GM21367 (cell line): ENCODE measurements at regions not wholly inside any gene's neighbourhood (a gene's known extent, or its start where the extent isn't known, plus 50 kb on each side); places are given as distances from the start of the nearest gene placed in this dataset.
A peak's percentile ranks its signal among the peaks of the same experiment; 100 is the strongest.
"Not testable (repeated sequence)": the region's sequence is repeated elsewhere in the genome, so short reads cannot be mapped to it uniquely, and the experiment has no call there.

ENCODE experiments used
- ATAC-seq: cut with Tn5 transposase; IDR thresholded peaks from one replicate; pipeline ENCODE4 v1.9.1; 2021; ENCODE audit not compliant: unreplicated experiment

DNA sequence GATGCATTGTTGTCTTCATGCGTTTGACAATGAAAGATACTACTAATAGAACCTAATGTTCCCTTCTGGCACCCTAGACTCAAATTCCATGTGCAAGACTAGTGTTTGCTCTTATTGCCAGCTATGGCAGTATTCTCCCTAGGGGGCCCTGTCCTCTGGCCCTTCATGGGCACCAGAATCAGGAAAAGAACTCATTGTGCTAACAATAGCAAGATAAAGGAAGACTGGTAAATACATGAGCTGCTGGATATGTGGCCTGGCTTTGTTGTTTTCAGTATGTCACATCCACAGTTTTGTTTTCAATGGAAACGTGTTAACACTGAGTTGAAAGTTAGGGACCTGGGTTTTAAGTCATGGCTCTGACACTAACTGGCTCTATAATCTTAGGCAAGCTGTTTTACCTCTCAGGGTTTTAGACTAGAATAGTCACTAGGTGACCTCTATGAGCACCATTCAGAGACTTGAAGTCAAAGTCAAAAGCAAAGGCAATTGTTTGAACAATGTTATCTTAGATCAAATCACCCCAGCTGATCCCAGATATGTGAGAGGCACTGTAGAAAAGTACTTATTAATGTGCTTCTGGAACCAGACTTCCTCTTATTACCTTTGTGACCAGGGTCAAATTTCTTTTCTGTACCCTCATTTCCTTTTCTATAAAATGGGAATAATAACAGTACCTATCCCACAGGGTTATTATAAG is 253.7 kb upstream of the DIAPH2 start:
- ATAC-seq, result no peak

- ATAC-seq, result no peak
Observed at GRCh38 chrX:96432647-96433046, 252.0 kb upstream of the DIAPH2 start.

DNA sequence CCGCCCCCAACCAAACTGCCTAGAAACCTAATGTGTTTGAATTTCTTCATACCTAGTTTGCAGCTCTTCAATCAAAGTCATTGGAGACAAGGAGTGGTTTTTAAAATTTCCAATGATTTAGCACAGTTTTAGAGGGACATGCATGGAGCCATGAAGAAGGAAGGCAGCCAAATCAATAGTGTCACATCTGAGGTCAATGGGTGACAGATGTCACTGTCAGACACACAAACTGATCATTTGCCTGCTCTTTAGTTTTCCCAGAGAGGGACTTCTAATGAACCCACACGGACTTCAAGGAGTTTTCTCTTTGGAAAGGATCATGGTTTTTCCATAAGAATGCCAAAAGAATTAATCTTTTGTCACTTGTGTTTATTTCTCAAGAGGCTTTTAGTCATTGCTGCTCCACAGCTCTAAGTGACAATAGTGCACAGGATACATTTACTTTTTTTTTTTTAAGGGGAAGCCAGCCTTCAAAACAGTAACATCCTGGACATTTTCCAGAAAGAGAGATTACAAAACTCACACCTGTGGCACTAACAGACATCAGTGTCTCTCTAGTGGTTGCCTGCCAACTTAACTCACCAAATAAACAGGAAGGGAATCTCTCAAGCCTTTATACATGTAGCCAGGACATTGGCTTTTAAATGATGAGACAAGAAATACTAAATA is 251.1 kb upstream of the DIAPH2 start:
- ATAC-seq, result no peak

GRCh38 chrX:96435378-96436035 is 249.1 kb upstream of the DIAPH2 start:
- ATAC-seq, result no peak

DNA sequence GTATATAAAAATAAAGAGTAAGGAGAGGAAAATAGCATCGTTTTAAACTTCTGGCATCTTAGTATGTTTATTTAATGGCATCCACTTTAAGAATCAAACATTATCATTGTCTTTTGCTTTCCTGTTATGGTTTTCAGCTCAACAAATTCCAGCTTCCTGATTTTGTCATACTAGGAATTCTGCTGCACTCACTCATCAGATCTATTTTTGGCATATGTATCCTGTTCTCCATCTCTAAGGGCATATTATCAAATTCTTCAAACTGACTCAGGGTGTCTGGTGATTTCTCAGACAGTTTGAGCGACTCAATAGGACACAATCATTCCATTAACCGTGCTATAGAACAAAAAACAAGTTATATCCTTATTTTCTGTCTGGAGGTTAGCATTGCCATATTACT is 248.5 kb upstream of the DIAPH2 start:
- no peak for ATAC-seq

DNA sequence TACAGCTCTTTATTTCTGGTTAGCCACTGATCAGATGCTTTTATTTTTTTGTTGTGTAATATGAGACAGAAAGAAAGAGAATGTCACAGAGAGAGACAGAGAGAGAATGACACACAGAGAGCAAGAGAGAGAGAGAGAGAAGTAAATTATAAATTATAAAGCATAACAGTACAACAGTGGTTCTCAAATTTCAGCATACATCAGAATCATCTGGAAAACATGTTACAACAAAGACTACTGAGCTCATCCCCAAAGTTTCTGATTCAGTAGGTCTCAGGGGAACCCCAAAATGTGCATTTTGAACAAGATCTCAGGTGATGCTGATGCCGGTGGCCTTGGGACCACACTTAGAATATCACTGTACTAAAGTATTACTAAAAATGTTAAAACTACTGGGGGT is 245.8 kb upstream of the DIAPH2 start:
- ATAC-seq, result no peak

DNA sequence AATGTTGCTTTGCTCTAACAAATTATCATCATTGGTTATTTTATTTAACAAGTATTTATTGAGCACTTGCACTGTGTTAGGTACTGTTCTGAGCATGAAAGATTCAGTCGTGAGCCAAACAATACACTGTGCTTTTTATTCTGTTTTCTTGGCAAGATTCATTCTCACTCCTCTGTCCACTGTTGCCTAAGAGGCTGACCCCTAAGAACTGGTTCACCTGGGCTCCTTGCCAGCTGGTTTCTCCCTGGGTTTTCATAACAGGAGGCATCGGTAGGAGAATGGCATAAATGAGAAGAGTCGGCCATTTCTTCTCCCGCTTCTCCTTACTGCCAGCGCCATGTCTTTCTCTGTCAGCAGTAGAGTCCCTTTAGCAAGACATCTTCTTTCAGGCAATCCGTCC is 243.7 kb upstream of the DIAPH2 start:
- no peak for ATAC-seq

- ATAC-seq, result no peak
Observed at GRCh38 chrX:96445531-96446065, 239.0 kb upstream of the DIAPH2 start.

DNA sequence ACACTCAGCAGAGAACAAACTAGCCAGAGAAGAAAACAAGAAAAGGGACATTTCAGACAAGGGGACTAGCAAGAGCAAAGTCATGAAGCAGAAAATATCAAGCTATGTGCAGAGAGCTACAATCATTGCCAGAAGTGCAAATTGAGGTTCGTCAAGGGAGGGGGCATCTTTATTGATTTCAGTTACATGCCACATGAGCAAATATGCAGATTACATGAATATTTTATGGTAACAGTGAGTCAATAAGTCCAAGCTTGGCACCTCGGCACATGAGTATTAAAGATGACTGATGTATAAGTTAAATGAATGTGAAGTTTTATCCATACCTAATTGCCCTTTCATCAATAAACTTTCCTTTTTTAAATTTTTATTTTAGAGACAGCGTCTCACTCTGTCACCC is 238.1 kb upstream of the DIAPH2 start:
- no peak for ATAC-seq

- no peak for ATAC-seq
Observed at GRCh38 chrX:96447161-96447560, 237.5 kb upstream of the DIAPH2 start.

DNA sequence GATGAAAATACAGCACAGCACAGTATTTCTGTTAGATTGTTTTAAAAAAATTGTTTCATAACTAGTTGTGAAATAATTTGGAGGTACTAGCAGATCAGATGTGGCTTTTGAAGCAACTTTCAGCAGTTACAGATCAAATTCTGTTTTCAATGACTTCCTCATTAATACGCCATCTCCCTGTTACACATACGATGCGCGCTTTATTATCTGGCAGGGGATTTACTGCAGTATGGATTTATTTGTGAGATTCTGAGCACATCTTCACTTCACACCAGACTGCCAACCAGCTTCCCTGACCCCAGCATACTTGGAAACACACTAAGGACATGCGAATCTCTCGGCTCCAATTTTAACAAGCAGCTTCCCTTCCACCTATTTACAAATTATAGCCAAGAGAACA is 235.5 kb upstream of the DIAPH2 start:
- no peak for ATAC-seq

DNA sequence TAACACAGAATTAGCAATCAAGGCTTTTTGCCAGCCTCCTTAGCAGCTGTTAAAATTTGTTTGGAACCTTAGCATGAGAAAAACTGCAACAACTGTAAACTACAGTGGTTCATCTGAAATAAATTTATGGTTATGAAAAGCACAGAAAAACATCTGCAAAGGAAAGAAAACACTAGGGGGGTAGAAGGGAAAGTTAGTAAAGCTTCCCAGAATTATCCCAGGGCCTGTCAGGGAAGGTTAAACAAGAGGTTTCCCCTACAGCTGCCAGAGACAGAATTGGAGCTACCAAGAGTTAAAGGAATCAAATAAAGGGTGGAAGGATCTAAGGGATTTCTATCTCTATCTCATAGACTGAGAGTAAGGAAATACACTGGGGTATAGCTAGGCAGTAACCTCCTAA is 234.7 kb upstream of the DIAPH2 start:
- no peak for ATAC-seq

DNA sequence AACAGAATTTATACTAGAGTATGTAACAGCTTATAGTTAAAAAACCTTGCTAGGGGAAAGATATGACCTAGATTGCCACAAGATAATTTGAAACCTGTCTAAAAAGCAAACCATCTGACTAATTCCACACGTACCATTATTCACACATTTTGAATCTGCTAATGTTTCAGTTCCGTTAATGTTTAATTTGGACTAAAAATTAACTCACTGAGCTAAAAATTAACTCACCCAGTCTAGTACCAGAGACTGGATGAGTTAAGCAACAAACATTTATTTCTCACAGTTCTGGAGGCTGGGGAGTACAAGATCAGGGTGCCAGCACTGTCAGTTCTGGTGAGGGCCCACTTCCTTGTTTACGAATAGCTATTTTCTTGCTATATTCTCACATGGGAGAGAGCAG is 231.5 kb upstream of the DIAPH2 start:
- peak; percentile 81 for ATAC-seq

DNA sequence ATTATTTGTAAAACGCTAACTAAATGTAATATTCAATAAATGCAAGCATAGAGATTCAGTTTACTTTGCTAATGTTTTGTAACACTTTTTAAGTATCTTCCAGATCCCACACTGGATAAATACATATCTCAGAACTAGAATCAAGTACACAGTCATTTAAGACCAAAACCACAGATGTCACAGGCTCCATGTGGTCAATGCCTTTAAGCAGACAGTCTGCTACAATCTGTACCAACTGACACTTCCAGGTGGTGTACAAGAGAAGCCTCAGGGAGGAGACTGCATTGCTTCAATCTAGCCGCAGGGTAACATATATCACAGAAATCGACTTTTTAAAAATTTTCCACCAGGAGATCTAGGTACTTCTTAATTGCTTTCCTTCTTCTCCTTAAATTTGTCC is 229.6 kb upstream of the DIAPH2 start:
- ATAC-seq, result no peak

DNA sequence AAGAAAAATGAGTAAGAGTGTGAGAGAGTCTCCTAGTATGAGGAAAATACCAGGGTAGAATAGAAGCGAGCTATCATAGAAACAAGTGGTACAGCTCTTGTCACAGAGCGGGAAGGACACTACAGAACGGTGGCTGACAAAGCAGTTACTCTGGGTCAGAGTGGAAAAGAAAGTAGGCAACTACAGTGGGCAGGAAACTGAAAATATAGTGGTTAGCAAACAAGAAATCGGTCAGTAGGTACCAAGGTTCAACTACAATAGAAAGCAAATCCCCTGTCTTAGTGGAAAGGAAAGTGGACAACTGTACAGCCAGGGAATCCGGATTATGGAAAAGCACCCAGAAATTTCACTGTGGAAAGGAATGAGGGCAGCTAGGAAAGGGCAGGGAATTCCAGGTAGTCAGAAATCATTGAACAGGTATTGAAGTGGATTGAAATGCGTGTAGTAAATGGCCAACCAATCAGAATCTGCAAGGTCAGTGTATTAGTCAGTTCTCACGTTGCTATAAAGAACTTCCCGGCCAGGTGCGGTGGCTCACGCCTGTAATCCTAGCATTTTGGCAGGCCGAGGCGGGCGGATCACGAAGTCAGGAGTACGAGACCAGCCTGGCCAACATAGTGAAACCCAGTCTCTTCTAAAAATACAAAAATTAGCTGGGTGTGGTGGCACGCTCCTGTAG is 219.6 kb upstream of the DIAPH2 start:
- ATAC-seq, result no peak

DNA sequence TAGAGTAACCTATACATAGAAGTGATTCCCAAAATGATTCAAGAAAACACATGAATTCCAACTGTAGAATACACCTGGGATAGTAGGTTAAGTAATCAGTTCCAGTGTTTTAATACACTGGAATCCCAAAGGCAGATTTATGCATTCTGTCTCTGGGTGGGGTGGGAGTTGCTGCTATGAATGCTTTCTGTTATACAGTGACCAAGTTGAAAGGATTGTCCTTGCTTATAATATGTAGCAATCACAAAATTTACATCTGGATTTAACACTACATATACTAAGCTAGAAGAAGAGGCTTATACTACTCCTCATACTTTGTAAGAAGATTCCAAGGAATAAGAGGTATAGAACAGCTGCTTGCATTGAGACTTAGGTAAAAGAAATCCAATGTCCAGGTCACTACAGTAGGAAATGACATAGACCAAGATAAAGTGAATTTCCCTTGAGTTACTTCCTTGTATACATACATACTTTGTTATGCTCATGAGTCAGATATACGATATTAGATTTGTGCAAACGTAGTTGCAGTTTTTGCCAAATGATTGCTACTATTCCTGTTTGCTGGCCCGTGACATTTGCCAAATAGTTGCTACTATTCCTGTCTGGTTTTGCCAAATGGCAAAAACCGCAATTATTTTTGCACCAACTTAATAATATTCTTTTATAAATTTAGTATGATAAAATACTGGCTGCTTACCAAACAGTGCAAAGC is 210.5 kb upstream of the DIAPH2 start:
- ATAC-seq, result no peak

- no peak for ATAC-seq
Observed at GRCh38 chrX:96474741-96475125, 209.9 kb upstream of the DIAPH2 start.

GRCh38 chrX:96480081-96480480 is 204.6 kb upstream of the DIAPH2 start:
- no peak for ATAC-seq

DNA sequence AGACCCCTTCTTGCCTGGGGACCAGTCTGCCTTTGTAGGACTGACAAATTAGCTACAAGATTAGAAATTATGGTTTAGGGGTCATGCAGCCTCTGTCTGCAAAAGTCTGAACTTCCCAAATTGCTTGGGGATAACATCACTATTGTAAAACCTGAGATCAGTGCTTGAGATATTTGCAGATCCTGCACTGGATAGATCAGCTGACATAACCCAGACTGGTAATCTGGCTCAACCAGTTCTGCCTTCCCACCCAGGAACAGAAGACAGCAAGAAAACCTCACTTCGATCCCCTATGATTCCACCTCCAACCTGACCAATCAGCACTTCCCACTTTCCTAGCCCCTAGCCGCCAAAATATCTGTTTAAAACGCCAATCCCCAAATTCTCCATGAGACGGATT is 202.8 kb upstream of the DIAPH2 start:
- no peak for ATAC-seq

DNA sequence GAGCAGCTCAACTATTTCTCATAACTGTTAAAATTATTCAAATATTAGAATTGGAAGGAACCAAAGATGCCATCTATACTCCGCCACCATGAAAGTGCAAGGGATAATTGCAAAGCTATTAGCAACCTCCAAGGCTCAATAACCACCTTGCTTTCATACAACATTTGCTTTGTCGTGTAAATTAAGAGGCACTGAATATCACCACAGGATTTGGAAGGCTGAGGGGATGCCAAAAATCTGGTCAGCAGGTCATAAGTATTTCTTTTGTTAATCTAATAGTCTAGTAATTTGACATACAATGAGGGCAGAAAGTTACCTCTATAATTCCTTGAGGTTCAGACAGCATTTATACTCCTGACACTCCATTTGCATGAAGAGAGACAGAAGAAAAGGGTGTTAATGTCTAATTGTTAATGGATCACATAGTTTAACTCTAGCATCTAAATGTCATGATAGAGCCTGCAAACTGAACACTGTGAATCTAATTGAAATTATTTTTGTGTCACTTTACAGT is 200.9 kb upstream of the DIAPH2 start:
- ATAC-seq, result no peak

DNA sequence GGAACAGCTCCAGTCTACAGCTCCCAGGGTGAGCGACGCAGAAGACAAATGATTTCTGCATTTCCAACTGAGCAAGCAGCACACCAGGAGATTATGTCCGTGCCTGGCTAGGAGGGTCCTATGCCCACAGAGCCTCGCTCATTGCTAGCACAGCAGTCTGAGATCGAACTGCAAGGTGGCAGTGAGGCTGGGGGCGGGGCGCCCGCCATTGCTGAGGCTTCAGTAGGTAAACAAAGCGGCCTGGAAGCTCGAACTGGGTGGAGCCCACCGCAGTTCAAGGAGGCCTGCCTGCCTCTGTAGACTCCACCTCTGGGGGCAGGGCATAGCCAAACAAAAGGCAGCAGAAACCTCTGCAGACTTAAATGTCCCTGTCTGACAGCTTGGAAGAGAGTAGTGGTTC is 198.0 kb upstream of the DIAPH2 start:
- ATAC-seq, result not testable (repeated sequence)
